Neutrophil (primary cell): ENCODE measurements at regions not wholly inside any gene's neighbourhood (a gene's known extent, or its start where the extent isn't known, plus 50 kb on each side); places are given as distances from the start of the nearest gene placed in this dataset.
"Not testable (repeated sequence)": the region's sequence is repeated elsewhere in the genome, so short reads cannot be mapped to it uniquely, and the experiment has no call there.

Source experiments
- H3K27ac ChIP-seq: fragments of 200-600 bp; sonication (generic); 2 replicates; pipeline ENCODE4 v1.5.1; 2016; ENCODE audit warnings: mild to moderate bottlenecking, moderate library complexity
- H3K27me3 ChIP-seq: fragments of 200-600 bp; sonication (generic); 2 replicates; pipeline ENCODE4 v1.6.0; 2016; ENCODE audit warnings: mild to moderate bottlenecking
- H3K36me3 ChIP-seq: fragments of 200-600 bp; sonication (generic); 2 replicates; pipeline ENCODE4 v1.5.1; 2017
- H3K4me1 ChIP-seq, 2 experiments: fragments of 200-600 bp in 1 of 2; sonication (generic) in 1 of 2; 1 replicate in 1 of 2; 2 replicates in 1 of 2; pipeline versions ENCODE4 v1.5.1 to v1.6.1; 2013 to 2016; ENCODE audit warnings: low read depth in 1 of 2, low read length in 1 of 2, mild to moderate bottlenecking in 1 of 2, moderate library complexity in 1 of 2; ENCODE audit not compliant: control insufficient read depth in 1 of 2, insufficient read depth in 1 of 2
- H3K4me3 ChIP-seq, 2 experiments: fragments of 200-600 bp in 1 of 2; sonication (generic) in 1 of 2; 1 replicate in 1 of 2; 2 replicates in 1 of 2; pipeline ENCODE4 v1.5.1; 2013 to 2016; ENCODE audit warnings: low read depth in 1 of 2, low read length in 1 of 2, mild to moderate bottlenecking in 1 of 2, moderate library complexity in 1 of 2
- H3K9me3 ChIP-seq: fragments of 200-600 bp; sonication (generic); 2 replicates; pipeline ENCODE4 v1.5.1; 2016
- TF ChIP-seq, protein P1 (sequence below): fragments of 200-600 bp; sonication (generic); IDR thresholded peaks from 2 replicates; pipeline ENCODE4 v1.5.1; 2016; ENCODE audit warnings: antibody characterized with exemption

GRCh38 chr4:111323916-111324315, 701.0 kb upstream of the PITX2 start:
- no peaks in the 10 kb centered on the region for H3K36me3 ChIP-seq
- no peaks in the 10 kb centered on the region for H3K27me3 ChIP-seq
- no peak overlapping the region for H3K27ac ChIP-seq
- no peaks in the 10 kb centered on the region for H3K4me1 ChIP-seq
- H3K9me3 ChIP-seq: no peaks in the 10 kb centered on the region
- TF ChIP-seq, protein P1, sequence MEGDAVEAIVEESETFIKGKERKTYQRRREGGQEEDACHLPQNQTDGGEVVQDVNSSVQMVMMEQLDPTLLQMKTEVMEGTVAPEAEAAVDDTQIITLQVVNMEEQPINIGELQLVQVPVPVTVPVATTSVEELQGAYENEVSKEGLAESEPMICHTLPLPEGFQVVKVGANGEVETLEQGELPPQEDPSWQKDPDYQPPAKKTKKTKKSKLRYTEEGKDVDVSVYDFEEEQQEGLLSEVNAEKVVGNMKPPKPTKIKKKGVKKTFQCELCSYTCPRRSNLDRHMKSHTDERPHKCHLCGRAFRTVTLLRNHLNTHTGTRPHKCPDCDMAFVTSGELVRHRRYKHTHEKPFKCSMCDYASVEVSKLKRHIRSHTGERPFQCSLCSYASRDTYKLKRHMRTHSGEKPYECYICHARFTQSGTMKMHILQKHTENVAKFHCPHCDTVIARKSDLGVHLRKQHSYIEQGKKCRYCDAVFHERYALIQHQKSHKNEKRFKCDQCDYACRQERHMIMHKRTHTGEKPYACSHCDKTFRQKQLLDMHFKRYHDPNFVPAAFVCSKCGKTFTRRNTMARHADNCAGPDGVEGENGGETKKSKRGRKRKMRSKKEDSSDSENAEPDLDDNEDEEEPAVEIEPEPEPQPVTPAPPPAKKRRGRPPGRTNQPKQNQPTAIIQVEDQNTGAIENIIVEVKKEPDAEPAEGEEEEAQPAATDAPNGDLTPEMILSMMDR: no peak
- H3K4me3 ChIP-seq: no peak overlapping the region

DNA sequence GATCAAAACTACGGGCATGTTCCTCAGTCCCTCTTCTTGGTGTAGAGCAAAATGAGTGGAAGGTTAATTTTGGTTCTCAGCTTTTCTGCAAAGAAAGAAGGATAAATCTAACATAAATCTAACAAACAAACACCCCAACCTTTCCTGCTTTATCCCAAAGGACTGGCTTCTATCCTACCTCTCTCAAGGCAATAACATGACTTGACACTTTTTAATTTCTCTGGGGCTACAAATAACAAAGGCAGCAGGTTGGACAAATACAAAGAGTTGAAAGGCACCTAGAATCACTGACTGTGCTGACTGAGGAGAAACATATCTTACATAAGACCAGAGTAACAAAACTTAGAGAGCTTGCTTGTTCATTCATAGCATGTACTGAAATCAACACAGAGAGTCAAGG, 703.6 kb upstream of the PITX2 start:
- Histone ChIP-seq H3K4me3 (no peak overlapping the region), H3K9me3 (no peaks in the 10 kb centered on the region), H3K27ac (no peak overlapping the region), H3K36me3 (no peaks in the 10 kb centered on the region), H3K4me1 (no peaks in the 10 kb centered on the region), H3K27me3 (no peaks in the 10 kb centered on the region)
- TF ChIP-seq, protein P1: no peak

DNA sequence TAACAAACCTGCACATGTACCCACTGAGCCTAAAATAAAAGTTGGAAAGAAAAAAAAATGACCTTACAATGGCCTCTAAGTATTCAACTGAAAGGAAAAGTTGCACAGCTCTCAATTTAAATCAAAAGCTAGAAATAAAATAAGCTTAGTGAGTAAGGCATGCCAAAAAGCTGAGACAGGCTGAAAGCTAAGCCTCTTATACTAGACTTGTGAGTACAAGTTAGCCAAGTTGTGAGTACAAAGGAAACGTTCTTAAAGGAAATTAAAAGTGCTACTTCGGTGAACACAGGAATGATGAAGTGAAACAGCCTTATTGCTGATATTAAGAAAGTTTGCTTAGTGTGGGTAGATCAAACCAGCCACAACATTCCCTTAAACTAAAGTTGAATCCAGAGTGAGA, 707.9 kb upstream of the PITX2 start:
- Histone ChIP-seq H3K27me3 (no peaks in the 10 kb centered on the region), H3K4me3 (no peak overlapping the region), H3K4me1 (no peaks in the 10 kb centered on the region), H3K27ac (no peak overlapping the region), H3K9me3 (no peaks in the 10 kb centered on the region), H3K36me3 (no peaks in the 10 kb centered on the region)
- TF ChIP-seq, protein P1: no peak

GRCh38 chr4:111334361-111334760, 711.5 kb upstream of the PITX2 start:
- Histone ChIP-seq H3K4me1 (no peaks in the 10 kb centered on the region), H3K36me3 (no peaks in the 10 kb centered on the region), H3K27me3 (no peaks in the 10 kb centered on the region), H3K4me3 (no peak overlapping the region), H3K27ac (no peak overlapping the region), H3K9me3 (no peaks in the 10 kb centered on the region)
- TF ChIP-seq, protein P1: no peak

DNA sequence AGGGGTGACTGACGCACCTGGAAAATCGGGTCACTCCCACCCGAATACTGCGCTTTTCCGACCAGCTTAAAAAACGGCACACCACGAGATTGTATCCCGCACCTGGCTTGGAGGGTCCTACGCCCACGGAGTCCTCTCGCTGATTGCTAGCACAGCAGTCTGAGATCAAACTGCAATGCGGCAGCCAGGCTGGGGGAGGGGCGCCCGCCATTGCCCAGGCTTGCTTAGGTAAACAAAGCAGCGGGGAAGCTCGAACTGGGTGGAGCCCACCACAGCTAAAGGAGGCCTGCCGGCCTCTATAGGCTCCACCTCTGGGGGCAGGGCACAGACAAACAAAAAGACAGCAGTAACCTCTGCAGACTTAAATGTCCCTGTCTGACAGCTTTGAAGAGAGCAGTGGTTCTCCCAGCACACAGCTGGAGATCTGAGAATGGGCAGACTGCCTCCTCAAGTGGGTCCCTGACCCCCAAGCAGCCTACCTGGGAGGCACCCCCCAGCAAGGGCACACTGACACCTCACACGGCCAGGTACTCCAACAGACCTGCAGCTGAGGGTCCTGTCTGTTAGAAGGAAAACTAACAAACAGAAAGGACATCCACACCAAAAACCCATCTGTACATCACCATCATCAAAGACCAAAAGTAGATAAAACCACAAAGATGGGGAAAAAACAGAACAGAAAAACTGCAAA, 714.5 kb upstream of the PITX2 start:
- H3K36me3 ChIP-seq, H3K9me3 ChIP-seq, H3K27ac ChIP-seq, H3K27me3 ChIP-seq, H3K4me3 ChIP-seq, H3K4me1 ChIP-seq: not testable (repeated sequence)

DNA sequence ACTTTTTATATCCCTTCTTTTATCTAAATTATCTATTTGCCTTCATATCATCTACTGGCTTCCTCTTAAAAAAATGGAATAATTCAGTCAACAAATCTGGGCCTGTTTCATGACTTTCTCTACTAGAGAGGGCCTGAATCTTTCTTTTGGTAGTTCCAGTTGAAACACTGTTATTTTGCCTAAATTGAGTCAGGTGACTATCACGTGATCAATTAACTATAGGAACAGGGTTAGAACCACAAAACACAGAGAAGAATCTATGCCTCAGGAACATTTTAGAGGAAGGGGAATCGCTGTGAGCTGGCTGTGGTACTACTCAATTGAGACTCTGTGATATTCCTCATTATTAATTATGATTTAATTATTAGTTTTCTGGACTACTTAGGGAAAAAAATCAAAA, 736.7 kb upstream of the PITX2 start:
- no peaks in the 10 kb centered on the region for H3K4me1 ChIP-seq
- H3K9me3 ChIP-seq: no peaks in the 10 kb centered on the region
- no peak overlapping the region for H3K4me3 ChIP-seq
- TF ChIP-seq, protein P1: no peak
- H3K27ac ChIP-seq: no peak overlapping the region
- H3K36me3 ChIP-seq: no peaks in the 10 kb centered on the region
- H3K27me3 ChIP-seq: no peaks in the 10 kb centered on the region
